Parathyroid adenoma (tissue), 2 donors: ENCODE measurements at regions not wholly inside any gene's neighbourhood (a gene's known extent, or its start where the extent isn't known, plus 50 kb on each side); places are given as distances from the start of the nearest gene placed in this dataset.

Source experiments
- H2AFZ ChIP-seq: fragments of 300-600 bp; sonication (generic); one replicate; pipeline ENCODE4 v1.7.0; 2017; ENCODE audit warnings: antibody characterized with exemption, mild to moderate bottlenecking
- H3K27ac ChIP-seq: fragments of 300-600 bp; sonication (generic); one replicate; pipeline ENCODE4 v1.7.0; 2017
- H3K27me3 ChIP-seq: fragments of 300-600 bp; sonication (generic); one replicate; pipeline ENCODE4 v1.7.0; 2017; ENCODE audit warnings: low read length; ENCODE audit not compliant: control insufficient read depth, insufficient read depth
- H3K36me3 ChIP-seq: fragments of 300-600 bp; sonication (generic); one replicate; pipeline ENCODE4 v1.7.0; 2017; ENCODE audit warnings: low read length; ENCODE audit not compliant: control insufficient read depth, insufficient read depth
- H3K4me1 ChIP-seq: fragments of 300-600 bp; sonication (generic); one replicate; pipeline ENCODE4 v1.7.0; 2017; ENCODE audit warnings: control low read depth
- H3K4me2 ChIP-seq: fragments of 300-600 bp; sonication (generic); one replicate; pipeline ENCODE4 v1.7.0; 2017; ENCODE audit warnings: low read length
- H3K4me3 ChIP-seq: fragments of 300-600 bp; sonication (generic); one replicate; pipeline ENCODE4 v1.7.0; 2017; ENCODE audit warnings: low read depth, low read length
- H3K79me2 ChIP-seq: fragments of 300-600 bp; sonication (generic); one replicate; pipeline ENCODE4 v1.7.0; 2017; ENCODE audit warnings: control low read depth
- H3K9ac ChIP-seq: fragments of 300-600 bp; sonication (generic); one replicate; pipeline ENCODE4 v1.7.0; 2017; ENCODE audit warnings: mild to moderate bottlenecking
- H3K9me3 ChIP-seq: fragments of 300-600 bp; sonication (generic); one replicate; pipeline ENCODE4 v1.7.0; 2017; ENCODE audit warnings: low read length; ENCODE audit not compliant: control insufficient read depth
- CTCF ChIP-seq: fragments of 300-600 bp; sonication (generic); IDR thresholded peaks from one replicate; pipeline ENCODE4 v1.7.0; 2017; ENCODE audit warnings: antibody characterized with exemption, mild to moderate bottlenecking
- donor health status: primary hyperparathyroidism.

GRCh38 chr7:136033413-136034031, 56.4 kb upstream of the MTPN start:
- H3K9ac ChIP-seq: no peak overlapping the region
- no peaks in the 10 kb centered on the region for H3K27me3 ChIP-seq
- H3K36me3 ChIP-seq: no peaks in the 10 kb centered on the region
- H3K79me2 ChIP-seq: no peaks in the 10 kb centered on the region
- no peak for TF ChIP-seq CTCF
- no peaks in the 10 kb centered on the region for H3K9me3 ChIP-seq
- no peak overlapping the region for H3K4me3 ChIP-seq
- no peaks in the 10 kb centered on the region for H3K4me1 ChIP-seq
- no peak overlapping the region for H3K27ac ChIP-seq
- H2AFZ ChIP-seq: no peak overlapping the region
- no peak overlapping the region for H3K4me2 ChIP-seq

- no peak overlapping the region for H3K4me3 ChIP-seq
- no peak overlapping the region for H3K9ac ChIP-seq
- TF ChIP-seq CTCF: no peak
- H3K79me2 ChIP-seq: no peaks in the 10 kb centered on the region
- no peaks in the 10 kb centered on the region for H3K4me1 ChIP-seq
- no peak overlapping the region for H3K27ac ChIP-seq
- no peak overlapping the region for H3K4me2 ChIP-seq
- no peaks in the 10 kb centered on the region for H3K27me3 ChIP-seq
- no peaks in the 10 kb centered on the region for H3K36me3 ChIP-seq
- H3K9me3 ChIP-seq: no peaks in the 10 kb centered on the region
- no peak overlapping the region for H2AFZ ChIP-seq
Observed at GRCh38 chr7:136030867-136031318, 53.7 kb upstream of the MTPN start.

GRCh38 chr7:136030330-136030729, 53.2 kb upstream of the MTPN start:
- Histone ChIP-seq H3K9ac (no peak overlapping the region), H3K27me3 (no peaks in the 10 kb centered on the region)

DNA sequence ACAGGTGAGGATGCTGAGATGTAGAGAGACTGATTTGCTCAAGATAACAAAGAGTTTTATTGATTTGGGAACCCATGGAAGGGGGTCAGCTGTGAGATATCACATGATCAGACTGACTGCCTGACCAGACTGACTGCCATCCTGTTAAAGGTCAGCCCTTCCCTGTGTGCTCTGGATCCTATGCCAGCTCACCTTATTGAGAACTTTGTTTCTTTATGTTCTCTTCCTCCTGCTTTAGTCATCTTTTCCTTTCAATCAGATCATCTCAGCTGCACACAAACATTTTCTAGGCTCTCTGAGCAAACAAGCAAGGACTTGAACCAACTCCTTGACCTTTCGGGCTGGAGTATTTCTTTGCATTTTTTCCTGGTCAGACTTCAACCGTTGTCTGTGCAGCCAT, 50.0 kb upstream of the MTPN start:
- Histone ChIP-seq H3K27me3 (no peaks in the 10 kb centered on the region), H3K9ac (no peak overlapping the region), H2AFZ (no peak overlapping the region), H3K79me2 (no peaks in the 10 kb centered on the region), H3K4me3 (no peak overlapping the region), H3K4me2 (no peak overlapping the region), H3K4me1 (no peaks in the 10 kb centered on the region), H3K9me3 (no peaks in the 10 kb centered on the region), H3K36me3 (no peaks in the 10 kb centered on the region), H3K27ac (no peak overlapping the region)
- no peak for TF ChIP-seq CTCF

More at GRCh38 chr7:136030330-136030729, 53.2 kb upstream of the MTPN start:
- Histone ChIP-seq H3K4me1 (no peaks in the 10 kb centered on the region), H3K4me2 (no peak overlapping the region), H3K9me3 (no peaks in the 10 kb centered on the region), H3K4me3 (no peak overlapping the region), H2AFZ (no peak overlapping the region), H3K79me2 (no peaks in the 10 kb centered on the region), H3K36me3 (no peaks in the 10 kb centered on the region), H3K27ac (no peak overlapping the region)
- no peak for TF ChIP-seq CTCF
